M059J (cell line): ENCODE measurements at regions not wholly inside any gene's neighbourhood (a gene's known extent, or its start where the extent isn't known, plus 50 kb on each side); places are given as distances from the start of the nearest gene placed in this dataset.
"Not testable (repeated sequence)": the region's sequence is repeated elsewhere in the genome, so short reads cannot be mapped to it uniquely, and the experiment has no call there.

Experiments
- DNase-seq: peaks from one replicate; pipeline ENCODE4 v3.0.0-alpha.2; 2012; ENCODE audit warnings: low read depth

- DNase-seq: no peak
Measured at GRCh38 chr6:33895296-33895695, 91.5 kb upstream of the MLN start.

GRCh38 chr6:33894438-33894837, 90.6 kb upstream of the MLN start:
- DNase-seq: peak; percentile 40

GRCh38 chr6:33892581-33893346, 89.0 kb upstream of the MLN start:
- DNase-seq: no peak

DNA sequence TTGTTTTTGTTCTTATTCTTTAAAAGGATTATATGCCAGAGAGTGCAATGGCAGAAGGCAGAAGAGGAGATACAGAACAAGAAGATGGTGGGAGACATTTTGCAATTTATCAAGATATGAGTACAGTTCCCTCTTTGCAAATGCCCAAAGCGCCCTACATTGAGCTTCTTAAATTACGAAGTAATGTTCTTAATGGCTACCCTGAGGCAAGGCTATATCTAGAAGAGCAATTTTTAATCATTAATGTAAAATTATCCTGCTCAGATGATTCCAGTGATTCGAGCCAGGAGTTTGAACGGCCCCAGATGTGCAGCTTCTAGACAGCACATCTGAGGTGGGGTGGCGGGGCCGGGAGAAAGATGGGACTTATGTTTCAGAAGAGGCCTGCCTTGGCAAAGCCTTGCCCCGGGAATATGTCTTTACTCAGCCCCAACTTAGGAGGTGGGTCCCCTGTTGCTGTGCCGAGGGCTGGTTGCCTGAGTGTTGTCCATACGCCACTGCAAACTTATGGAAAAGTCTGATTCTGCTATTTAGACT, 84.9 kb upstream of the MLN start:
- no peak for DNase-seq

- DNase-seq: no peak
Measured at GRCh38 chr6:33888183-33888582, 84.4 kb upstream of the MLN start.

GRCh38 chr6:33886673-33887144, 82.9 kb upstream of the MLN start:
- DNase-seq: peak; percentile 80

GRCh38 chr6:33885132-33886057, 81.6 kb upstream of the MLN start:
- DNase-seq: peak; percentile 95

- DNase-seq: not testable (repeated sequence)
Measured at GRCh38 chr6:33883621-33884020, 79.8 kb upstream of the MLN start.

DNA sequence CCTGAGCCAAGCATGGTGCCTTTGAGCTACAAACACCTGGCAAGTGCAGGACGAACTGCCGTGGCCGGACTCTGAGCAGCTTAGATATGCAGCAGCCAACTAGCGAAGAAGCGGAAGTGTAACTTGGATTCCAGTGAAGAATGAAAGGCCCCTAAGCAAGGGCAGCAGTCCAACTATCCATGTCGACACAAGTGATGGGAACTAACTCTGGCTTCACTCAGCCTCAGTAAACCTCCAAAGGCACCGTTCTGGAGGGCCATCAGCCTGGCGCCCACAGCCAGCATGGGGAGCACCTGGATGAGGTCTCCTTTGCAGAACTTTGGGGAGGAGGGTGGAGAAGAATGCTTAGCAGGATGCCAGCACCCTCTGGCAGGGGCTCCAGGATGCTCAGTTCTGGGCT, 78.4 kb upstream of the MLN start:
- DNase-seq: no peak

DNA sequence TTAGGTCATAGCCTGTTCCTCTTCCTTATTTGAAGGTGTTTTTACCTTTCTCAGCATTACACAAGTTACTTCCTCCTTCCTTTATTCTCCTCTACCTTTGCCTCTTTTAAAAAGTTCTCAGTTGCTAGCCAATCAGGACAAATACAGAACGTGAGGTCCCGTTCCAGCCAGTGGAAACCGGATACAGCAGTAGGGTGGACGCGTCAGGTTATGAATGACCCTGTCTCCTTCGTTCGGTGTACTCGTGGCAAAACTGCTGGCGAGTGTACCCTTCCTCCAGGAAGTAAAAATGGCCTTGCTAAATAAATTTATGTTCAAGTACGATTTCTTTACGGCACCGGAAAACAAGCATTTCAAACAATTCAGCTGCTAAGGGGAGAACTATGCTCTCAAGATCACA, 77.0 kb upstream of the MLN start:
- no peak for DNase-seq

- no peak for DNase-seq
Measured at GRCh38 chr6:33880104-33880678, 76.4 kb upstream of the MLN start.

DNA sequence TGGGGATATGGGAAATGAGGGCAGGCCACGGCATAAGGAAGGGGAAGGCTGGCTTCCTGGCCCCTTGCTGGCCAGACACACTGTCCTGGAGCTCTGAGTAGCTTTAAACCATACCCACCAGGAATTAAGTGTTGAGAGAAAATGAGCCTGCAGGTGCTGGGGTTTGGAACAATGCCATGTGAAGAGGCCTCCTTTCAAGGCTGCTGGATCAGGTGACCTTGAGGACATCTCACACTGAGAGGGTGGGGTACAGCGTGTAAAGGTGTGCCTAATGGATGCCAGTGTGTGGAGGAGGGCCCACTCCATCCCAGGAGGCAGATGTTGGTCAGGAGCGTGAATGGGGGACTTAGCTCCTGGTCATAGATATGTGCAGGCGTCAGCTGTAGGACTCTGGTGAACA, 74.8 kb upstream of the MLN start:
- no peak for DNase-seq

GRCh38 chr6:33877982-33878535, 74.3 kb upstream of the MLN start:
- no peak for DNase-seq

GRCh38 chr6:33875696-33876095, 71.9 kb upstream of the MLN start:
- no peak for DNase-seq

- DNase-seq: no peak
Measured at GRCh38 chr6:33875141-33875581, 71.4 kb upstream of the MLN start.

DNA sequence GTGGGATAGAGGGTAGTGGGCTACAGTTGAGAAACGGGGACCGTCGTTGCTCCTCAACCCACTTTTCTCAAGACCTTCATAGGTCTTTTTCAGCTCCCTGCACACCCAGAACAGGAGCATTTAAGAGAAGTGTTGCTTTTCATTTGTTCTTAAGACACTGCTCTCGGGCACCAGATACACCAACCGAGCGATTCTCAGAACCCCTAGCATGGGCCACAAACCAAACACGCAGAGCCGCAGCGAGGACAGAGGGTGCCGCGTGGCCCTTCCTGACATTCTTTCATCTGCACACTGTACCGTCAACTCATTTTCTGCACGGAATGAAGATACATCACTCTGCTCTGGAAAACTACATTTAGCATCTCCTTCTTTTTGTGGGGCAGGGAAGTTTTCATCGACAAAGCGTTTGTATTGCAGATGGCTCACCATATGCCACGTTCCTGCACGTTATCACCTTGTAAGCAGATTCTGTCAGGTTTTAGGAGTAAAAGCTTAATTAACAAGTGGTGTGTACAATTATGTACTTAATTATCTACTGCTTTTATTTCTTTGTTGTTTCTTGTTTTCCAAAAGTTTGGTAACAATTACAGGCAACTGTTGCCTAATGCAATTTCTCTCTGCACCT, 70.4 kb upstream of the MLN start:
- DNase-seq: no peak

DNA sequence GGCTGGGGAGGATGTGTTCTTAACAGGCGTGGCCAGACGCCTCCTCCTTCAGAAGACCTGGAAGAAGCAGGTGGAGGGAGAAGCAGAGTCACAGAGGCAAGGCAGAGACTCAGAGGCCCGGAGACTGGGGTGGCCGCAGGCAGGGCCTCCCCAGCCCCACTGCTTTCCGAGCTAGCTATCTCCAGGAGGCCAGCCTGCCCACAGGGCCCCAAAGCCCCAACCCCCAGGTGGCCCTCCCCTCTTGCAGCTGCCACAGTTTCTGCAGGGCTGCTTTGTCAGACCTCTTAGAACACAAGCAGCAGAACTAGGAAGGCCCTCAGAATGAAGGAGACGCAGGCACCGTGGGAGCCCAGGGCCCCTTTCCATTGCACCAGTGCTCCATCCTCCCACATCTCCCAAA, 69.0 kb upstream of the MLN start:
- DNase-seq: no peak

GRCh38 chr6:33869826-33870423, 66.1 kb upstream of the MLN start:
- DNase-seq: no peak

- DNase-seq: no peak
Measured at GRCh38 chr6:33869121-33869520, 65.3 kb upstream of the MLN start.

DNA sequence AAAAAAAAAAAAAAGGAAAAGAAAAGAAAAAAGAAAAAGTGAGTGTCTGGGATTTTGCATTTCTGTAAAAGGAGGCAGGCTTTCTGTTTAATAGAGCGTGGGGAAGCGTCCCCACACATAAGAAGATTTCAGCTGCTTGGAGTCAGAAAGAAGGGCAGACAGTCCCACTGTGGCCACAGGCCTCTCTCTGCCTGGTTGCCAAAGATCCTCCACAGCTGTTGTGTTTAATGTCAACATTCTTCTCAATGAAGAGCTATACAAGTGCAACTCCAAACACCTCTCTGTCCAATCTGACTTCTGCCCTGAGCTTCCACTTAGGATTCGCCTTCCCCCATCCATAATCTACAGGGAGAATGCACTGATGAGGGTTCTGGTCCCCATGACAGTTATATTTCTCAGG, 64.3 kb upstream of the MLN start:
- no peak for DNase-seq

- no peak for DNase-seq
Measured at GRCh38 chr6:33865478-33866077, 61.8 kb upstream of the MLN start.
